Kidney epithelial cell (primary cell): ENCODE measurements at regions not wholly inside any gene's neighbourhood (a gene's known extent, or its start where the extent isn't known, plus 50 kb on each side); places are given as distances from the start of the nearest gene placed in this dataset.
"Not testable (repeated sequence)": the region's sequence is repeated elsewhere in the genome, so short reads cannot be mapped to it uniquely, and the experiment has no call there.

ENCODE experiments used
- DNase-seq: peaks from one replicate; pipeline ENCODE4 v3.0.0-alpha.2; 2010; ENCODE audit warnings: low read depth
- H3K27me3 ChIP-seq: 2 replicates; pipeline ENCODE4 v1.6.0; 2011; ENCODE audit warnings: low read length; ENCODE audit not compliant: control insufficient read depth, insufficient read depth
- H3K36me3 ChIP-seq: 2 replicates; pipeline ENCODE4 v1.5.1; 2011; ENCODE audit warnings: low read length; ENCODE audit not compliant: control insufficient read depth, insufficient read depth
- H3K4me3 ChIP-seq: 2 replicates; pipeline ENCODE4 v1.5.1; 2011; ENCODE audit warnings: low read depth, mild to moderate bottlenecking, control low read depth, low read length
- TF ChIP-seq, protein P1 (sequence below): IDR thresholded peaks from 2 replicates; pipeline ENCODE4 v1.5.1; 2011; ENCODE audit warnings: mild to moderate bottlenecking, moderate library complexity, low read length, control low read depth, inconsistent platforms; ENCODE audit not compliant: insufficient read depth, poor library complexity, severe bottlenecking

DNA sequence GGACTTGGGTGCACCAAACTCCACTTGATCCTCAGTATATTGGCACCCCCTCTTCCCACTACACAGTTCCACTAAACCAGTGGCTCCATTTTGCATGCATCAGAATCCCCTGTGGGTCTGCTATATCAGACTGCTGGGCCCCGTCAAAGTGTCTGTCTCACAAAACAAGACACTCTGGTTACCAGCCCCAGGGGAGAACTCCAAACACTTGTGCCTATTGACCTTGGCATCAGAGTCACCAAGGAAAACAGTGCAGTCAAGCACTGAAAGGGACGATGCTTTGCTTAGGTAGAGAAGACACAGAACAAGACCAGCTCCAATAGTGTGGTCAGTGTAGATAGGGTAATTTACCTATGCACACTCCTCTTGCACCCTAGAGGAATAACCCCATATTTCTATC lies 205.8 kb upstream of the RAI14 start:
- Histone ChIP-seq H3K27me3 (peaks cover 4% of the 10 kb centered on the region), H3K4me3 (no peak overlapping the region), H3K36me3 (no peaks in the 10 kb centered on the region)
- TF ChIP-seq, protein P1, sequence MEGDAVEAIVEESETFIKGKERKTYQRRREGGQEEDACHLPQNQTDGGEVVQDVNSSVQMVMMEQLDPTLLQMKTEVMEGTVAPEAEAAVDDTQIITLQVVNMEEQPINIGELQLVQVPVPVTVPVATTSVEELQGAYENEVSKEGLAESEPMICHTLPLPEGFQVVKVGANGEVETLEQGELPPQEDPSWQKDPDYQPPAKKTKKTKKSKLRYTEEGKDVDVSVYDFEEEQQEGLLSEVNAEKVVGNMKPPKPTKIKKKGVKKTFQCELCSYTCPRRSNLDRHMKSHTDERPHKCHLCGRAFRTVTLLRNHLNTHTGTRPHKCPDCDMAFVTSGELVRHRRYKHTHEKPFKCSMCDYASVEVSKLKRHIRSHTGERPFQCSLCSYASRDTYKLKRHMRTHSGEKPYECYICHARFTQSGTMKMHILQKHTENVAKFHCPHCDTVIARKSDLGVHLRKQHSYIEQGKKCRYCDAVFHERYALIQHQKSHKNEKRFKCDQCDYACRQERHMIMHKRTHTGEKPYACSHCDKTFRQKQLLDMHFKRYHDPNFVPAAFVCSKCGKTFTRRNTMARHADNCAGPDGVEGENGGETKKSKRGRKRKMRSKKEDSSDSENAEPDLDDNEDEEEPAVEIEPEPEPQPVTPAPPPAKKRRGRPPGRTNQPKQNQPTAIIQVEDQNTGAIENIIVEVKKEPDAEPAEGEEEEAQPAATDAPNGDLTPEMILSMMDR: no peak
- no peak for DNase-seq

DNA sequence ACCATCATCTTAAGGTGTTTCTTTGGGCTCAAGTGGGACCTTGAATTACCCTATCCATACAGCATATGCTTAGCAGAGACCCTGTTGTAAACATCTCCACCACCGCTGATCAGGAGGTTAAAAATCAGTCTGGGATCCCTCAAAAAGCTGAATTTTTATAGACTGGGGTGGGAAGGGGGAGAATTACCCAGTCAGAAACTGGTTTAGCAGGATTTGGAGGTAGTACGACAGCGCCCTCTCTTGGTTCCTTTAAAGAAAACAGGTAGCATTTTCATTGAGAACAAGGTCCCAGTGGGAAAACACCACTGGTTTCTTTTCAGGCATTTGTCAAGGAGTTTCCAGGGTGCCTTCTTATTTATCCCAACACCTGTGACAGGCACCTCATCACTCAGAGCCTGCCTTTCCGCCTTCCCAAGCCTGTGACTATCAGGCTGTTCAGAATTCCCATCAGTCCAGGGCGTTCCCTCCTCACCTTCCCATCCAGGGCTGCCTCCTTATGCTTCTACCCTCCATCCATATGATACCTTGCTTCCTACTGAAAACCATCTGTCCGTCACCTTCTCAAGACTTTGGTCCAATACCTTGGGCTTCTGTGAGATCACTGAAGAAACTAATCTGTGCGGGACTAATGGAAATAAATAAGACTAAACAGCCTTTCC lies 203.8 kb upstream of the RAI14 start:
- Histone ChIP-seq H3K27me3 (peaks cover 4% of the 10 kb centered on the region), H3K4me3 (no peak overlapping the region), H3K36me3 (no peaks in the 10 kb centered on the region)
- TF ChIP-seq, protein P1: peak; percentile 22
- no peak for DNase-seq

DNA sequence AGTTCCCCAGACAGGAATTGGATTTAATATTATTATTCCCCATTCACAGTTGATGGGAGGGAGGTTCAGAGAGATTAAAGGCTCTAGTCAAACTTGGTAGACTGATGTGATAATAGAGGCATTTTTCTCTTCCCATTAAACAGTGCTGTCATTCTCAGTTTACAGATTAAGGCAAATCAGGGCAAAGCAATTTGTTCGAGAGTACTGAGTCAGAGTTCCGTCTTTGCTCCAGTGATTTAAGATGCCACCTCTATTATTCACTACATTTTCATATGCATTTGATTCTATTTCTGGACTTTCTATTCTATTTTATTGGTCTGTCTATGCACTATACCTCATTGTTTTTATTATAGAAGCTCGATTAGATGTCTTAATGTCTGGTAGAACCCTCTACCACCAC lies 201.0 kb upstream of the RAI14 start:
- TF ChIP-seq, protein P1: no peak
- no peaks in the 10 kb centered on the region for H3K27me3 ChIP-seq
- no peaks in the 10 kb centered on the region for H3K36me3 ChIP-seq
- H3K4me3 ChIP-seq: no peak overlapping the region
- DNase-seq: no peak

DNA sequence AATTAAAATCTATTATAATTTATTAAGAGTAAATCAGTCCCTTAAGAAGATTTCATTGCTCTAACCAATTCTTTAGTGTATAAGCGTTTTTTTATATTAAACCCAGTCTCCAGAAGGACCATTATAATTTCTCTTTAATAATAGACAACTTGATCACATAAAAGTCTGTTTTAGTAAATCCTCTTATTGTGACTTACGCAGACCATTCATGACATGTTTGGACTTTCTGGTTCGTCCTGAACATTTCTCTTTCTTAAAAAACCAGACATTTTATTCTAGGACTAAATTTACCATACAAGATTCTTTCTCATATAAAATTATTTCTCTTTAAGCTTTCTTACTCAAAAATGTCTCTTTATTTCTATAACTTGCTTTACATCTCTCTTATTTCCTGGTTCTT lies 196.2 kb upstream of the RAI14 start:
- Histone ChIP-seq H3K27me3 (no peaks in the 10 kb centered on the region), H3K4me3 (no peak overlapping the region), H3K36me3 (no peaks in the 10 kb centered on the region)
- TF ChIP-seq, protein P1: no peak
- DNase-seq: no peak

DNA sequence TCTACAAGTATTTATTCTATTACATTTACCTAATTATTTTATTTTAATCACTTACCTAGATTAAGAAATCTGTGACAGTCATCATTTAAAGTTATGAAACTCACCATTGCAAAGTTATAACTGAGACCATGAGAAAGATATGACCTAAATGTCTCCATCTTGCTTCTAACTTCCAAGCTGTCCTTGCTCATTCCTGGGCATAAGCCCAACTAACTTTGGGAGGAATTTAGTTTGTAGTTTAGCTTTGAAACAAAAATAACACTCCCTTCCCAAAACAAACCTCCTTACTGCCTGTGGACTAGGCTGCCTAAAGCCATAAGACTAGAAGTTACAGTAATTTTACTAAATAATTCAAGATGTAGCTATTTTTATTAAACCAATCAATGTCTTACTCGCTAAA lies 195.6 kb upstream of the RAI14 start:
- H3K4me3 ChIP-seq: no peak overlapping the region
- no peaks in the 10 kb centered on the region for H3K27me3 ChIP-seq
- DNase-seq: no peak
- TF ChIP-seq, protein P1: no peak
- no peaks in the 10 kb centered on the region for H3K36me3 ChIP-seq

DNA sequence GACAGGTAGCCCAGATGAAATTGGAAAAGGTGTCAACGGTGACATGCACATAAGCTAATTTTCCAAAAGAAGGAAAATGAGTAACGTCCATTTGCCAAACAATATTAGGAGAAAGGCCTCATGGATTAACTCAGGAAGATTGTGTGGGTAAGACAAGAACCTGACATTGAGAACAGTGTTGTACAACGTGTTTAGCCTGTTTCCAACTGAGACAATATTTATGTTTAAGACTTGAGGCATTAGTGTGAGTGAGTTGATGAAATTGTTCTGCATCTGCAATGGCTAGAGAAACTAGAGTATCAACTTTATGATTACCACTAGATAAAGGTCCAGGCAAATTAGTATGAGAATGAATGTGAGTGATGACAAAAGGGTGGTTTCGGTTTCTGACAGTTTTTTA lies 191.3 kb upstream of the RAI14 start:
- H3K27me3 ChIP-seq: no peaks in the 10 kb centered on the region
- TF ChIP-seq, protein P1: no peak
- H3K36me3 ChIP-seq: no peaks in the 10 kb centered on the region
- no peak for DNase-seq
- H3K4me3 ChIP-seq: no peak overlapping the region

DNA sequence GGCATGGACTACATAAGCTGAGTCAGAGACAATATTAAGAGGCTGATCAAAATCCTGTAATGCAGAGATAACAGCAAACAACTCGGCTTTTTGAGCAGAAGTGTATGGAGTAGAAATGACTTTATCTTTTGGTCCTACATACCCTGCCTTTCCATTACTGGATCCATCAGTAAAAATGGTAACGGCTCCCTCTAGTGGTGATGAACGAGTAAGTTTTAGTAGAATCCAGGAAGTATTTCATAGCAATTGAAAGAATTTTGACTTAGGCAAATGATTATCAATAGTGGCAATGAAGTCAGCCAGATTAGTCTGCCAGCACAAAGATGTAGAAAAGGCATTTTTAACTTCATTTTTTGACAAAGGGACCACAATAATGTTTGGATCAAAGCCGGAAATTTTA lies 190.8 kb upstream of the RAI14 start:
- H3K36me3 ChIP-seq, H3K27me3 ChIP-seq, H3K4me3 ChIP-seq, DNase-seq: not testable (repeated sequence)

DNA sequence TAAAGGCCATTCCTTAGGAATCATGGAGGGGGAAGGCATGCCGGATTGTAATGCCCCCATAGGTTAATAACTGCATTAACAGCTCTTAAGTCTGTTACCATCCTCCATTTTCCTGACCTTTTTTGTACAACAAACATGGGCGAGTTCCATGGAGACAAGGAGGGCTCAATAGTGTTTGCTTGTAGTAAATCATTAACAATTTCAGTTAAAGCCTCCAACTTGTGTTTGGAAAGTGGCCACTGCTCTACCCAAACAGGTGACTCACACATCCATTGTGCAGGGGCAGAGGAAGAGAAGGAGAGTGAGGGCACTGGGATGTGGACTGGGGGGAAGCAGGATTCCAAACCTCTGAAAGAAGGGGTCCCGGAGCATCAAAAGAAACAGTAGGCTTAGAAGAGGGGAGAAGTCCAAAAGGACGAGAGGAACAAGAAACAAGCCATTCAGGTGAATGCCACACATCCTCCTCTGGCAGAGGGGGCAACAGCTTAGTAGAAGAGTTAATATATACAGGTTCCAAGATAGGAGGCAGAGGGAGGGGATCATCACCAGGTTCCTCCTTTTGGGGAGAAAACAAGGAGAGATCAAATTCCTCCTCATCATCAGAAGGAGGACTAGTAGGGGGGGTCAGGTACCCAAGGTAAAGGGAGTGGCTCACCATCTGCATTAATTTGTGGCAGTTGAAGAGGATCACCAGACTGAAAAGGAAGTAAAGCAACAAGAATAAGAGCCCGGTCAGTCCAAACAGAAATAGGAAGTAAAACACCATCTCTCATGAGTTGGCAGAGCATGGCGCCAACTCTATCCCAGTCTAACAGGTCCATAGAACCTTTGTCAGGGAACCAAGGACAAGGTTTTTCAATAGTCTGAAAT lies 189.4 kb upstream of the RAI14 start:
- DNase-seq, H3K4me3 ChIP-seq, H3K27me3 ChIP-seq, H3K36me3 ChIP-seq: not testable (repeated sequence)
